Esophagus squamous epithelium (tissue), 5 donors: ENCODE measurements at regions not wholly inside any gene's neighbourhood (a gene's known extent, or its start where the extent isn't known, plus 50 kb on each side); places are given as distances from the start of the nearest gene placed in this dataset.

Source experiments
- DNase-seq: peaks from one replicate; lab custom pipeline; 2025; lab: John Stamatoyannopoulos, UW
- H3K27ac ChIP-seq, 4 donors: fragments of 200-600 bp; sonication (generic); one replicate each; pipeline ENCODE4 v1.5.1; 2016 to 2019; ENCODE audit warnings: mild to moderate bottlenecking in 1 of 4
- H3K27me3 ChIP-seq, 4 donors: fragments of 200-600 bp; sonication (generic); 1 replicate in 3 of 4; 2 replicates in 1 of 4; pipeline versions ENCODE4 v1.5.1 to v1.6.0; 2017 to 2021; ENCODE audit warnings: antibody characterized with exemption in 1 of 4
- H3K36me3 ChIP-seq, 3 donors: fragments of 200-600 bp; sonication (generic); one replicate each; pipeline ENCODE4 v1.5.1; 2016 to 2019
- H3K4me1 ChIP-seq, 3 donors: fragments of 200-600 bp; sonication (generic); one replicate each; pipeline ENCODE4 v1.5.1; 2017 to 2019
- H3K4me3 ChIP-seq, 4 donors: fragments of 200-600 bp; sonication (generic); 1 replicate in 3 of 4; 2 replicates in 1 of 4; pipeline ENCODE4 v1.5.1; 2016 to 2019; ENCODE audit warnings: mild to moderate bottlenecking in 2 of 4, moderate library complexity in 1 of 4
- H3K9me3 ChIP-seq, 3 donors: fragments of 200-600 bp; sonication (generic); one replicate each; pipeline ENCODE4 v1.5.1; 2016 to 2019
- POLR2A ChIP-seq, 4 donors: fragments of 450-650 bp; IDR thresholded peaks; one replicate each; pipeline ENCODE4 v1.6.1; 2017; ENCODE audit warnings: antibody characterized with exemption in 4 of 4, mild to moderate bottlenecking in 4 of 4, moderate library complexity in 3 of 4
- WGBS, 2 donors: methylation state at CpG; one replicate each; pipeline ENCODE4 v1.1.5; 2018; 5-methylcytosine and 5-hydroxymethylcytosine counted together
- intact Hi-C: fragments of 100-400 bp; cut with DNase I; formaldehyde crosslinking; loops from one replicate; pipeline ENCODE4 v1.15.0; 2022
- TF ChIP-seq, protein P1 (sequence below), 6 experiments: fragments of 450-650 bp in 4 of 6; fragments of 200-600 bp in 2 of 6; sonication (generic) in 2 of 6; IDR thresholded peaks; one replicate each; pipeline ENCODE4 v1.5.1; 2016 to 2019; ENCODE audit warnings: antibody characterized with exemption in 6 of 6, mild to moderate bottlenecking in 4 of 6, moderate library complexity in 4 of 6
- donor health status: DM: yes; HTN: yes; CAD: no.

- H3K4me1 ChIP-seq = peaks cover 0 to 13% (median 0%) of the 10 kb centered on the region in 3 donors
- H3K27me3 ChIP-seq = no peaks in the 10 kb centered on the region
- H3K4me3 ChIP-seq = no peak overlapping the region
- H3K9me3 ChIP-seq = no peaks in the 10 kb centered on the region
- 83 to 89% methylated on average over 6 of the region's 6 CpGs for WGBS, 2 donors
- no peak for TF ChIP-seq POLR2A (IDR thresholded peaks at IDR 0.05)
- TF ChIP-seq, protein P1, sequence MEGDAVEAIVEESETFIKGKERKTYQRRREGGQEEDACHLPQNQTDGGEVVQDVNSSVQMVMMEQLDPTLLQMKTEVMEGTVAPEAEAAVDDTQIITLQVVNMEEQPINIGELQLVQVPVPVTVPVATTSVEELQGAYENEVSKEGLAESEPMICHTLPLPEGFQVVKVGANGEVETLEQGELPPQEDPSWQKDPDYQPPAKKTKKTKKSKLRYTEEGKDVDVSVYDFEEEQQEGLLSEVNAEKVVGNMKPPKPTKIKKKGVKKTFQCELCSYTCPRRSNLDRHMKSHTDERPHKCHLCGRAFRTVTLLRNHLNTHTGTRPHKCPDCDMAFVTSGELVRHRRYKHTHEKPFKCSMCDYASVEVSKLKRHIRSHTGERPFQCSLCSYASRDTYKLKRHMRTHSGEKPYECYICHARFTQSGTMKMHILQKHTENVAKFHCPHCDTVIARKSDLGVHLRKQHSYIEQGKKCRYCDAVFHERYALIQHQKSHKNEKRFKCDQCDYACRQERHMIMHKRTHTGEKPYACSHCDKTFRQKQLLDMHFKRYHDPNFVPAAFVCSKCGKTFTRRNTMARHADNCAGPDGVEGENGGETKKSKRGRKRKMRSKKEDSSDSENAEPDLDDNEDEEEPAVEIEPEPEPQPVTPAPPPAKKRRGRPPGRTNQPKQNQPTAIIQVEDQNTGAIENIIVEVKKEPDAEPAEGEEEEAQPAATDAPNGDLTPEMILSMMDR (IDR thresholded peaks at IDR 0.05) = no peak
- no peak for DNase-seq
- intact Hi-C loops = no loop called here
- H3K27ac ChIP-seq = no peak overlapping the region
- no peaks in the 10 kb centered on the region for H3K36me3 ChIP-seq
Observed at GRCh38 chr6:3533981-3534380, 77.1 kb upstream of the SLC22A23 start.

DNA sequence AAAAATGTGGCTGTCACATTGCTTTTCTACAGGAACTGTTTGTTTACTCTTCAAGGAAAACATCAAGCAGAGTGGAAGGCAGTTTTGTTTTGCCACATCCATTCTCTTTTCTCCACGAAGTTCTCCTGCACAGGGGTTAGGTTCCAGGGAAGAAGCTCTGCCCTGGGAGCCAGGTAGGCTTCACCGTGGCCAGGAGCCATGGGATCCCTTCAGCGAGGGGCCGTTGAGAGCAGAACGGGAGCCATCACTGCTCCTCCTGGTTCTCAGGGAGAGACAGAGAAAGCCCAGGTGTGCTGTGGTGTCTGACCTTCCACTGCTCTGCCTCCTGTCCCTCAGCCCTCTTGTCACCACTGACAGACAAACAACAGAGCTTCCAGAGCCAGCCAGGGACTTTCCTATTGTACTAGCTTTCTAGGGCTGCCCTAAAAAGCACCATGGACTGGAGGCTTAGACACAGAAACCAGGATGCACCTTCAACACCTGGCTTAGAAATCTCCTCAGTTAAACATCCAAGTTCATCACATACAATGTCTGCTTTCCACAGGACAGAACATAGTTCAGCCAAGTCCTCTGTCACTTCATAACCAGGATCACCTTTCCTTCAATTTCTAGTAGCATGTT is 75.6 kb upstream of the SLC22A23 start:
- Histone ChIP-seq H3K27ac (no peak overlapping the region), H3K4me1 (peaks cover 0 to 20% (median 6%) of the 10 kb centered on the region in 3 donors), H3K9me3 (no peaks in the 10 kb centered on the region), H3K4me3 (no peak overlapping the region), H3K27me3 (no peaks in the 10 kb centered on the region), H3K36me3 (no peaks in the 10 kb centered on the region)
- WGBS, 2 donors = 29 to 50% methylated on average over 1 of the region's 5 CpGs
- TF ChIP-seq, protein P1 (IDR thresholded peaks at IDR 0.05) = no peak
- no peak for TF ChIP-seq POLR2A (IDR thresholded peaks at IDR 0.05)
- DNase-seq = no peak
- intact Hi-C loops = no loop called here

GRCh38 chr6:3531481-3531880 is 74.6 kb upstream of the SLC22A23 start:
- no peak for TF ChIP-seq POLR2A (IDR thresholded peaks at IDR 0.05)
- TF ChIP-seq, protein P1 (IDR thresholded peaks at IDR 0.05) = no peak
- peaks cover 0 to 29% (median 9%) of the 10 kb centered on the region in 3 donors for H3K4me1 ChIP-seq
- intact Hi-C loops = no loop called here
- no peak overlapping the region for H3K4me3 ChIP-seq
- no peaks in the 10 kb centered on the region for H3K36me3 ChIP-seq
- H3K27me3 ChIP-seq = no peaks in the 10 kb centered on the region
- DNase-seq = no peak
- H3K9me3 ChIP-seq = no peaks in the 10 kb centered on the region
- 88 to 89% methylated on average over 7 of the region's 7 CpGs for WGBS, 2 donors
- no peak overlapping the region for H3K27ac ChIP-seq

- H3K27ac ChIP-seq = no peak overlapping the region
- peaks cover 0 to 30% (median 12%) of the 10 kb centered on the region in 3 donors for H3K4me1 ChIP-seq
- H3K4me3 ChIP-seq = no peak overlapping the region
- H3K36me3 ChIP-seq = no peaks in the 10 kb centered on the region
- H3K27me3 ChIP-seq = no peaks in the 10 kb centered on the region
- DNase-seq = no peak
- 81 to 87% methylated on average over 10 of the region's 10 CpGs for WGBS, 2 donors
- no peak for TF ChIP-seq POLR2A (IDR thresholded peaks at IDR 0.05)
- TF ChIP-seq, protein P1 (IDR thresholded peaks at IDR 0.05) = no peak
- intact Hi-C loops = no loop called here
- no peaks in the 10 kb centered on the region for H3K9me3 ChIP-seq
Observed at GRCh38 chr6:3530515-3530914, 73.7 kb upstream of the SLC22A23 start.

GRCh38 chr6:3529721-3530120 is 72.9 kb upstream of the SLC22A23 start:
- 80 to 83% methylated on average over 3 of the region's 3 CpGs for WGBS, 2 donors
- intact Hi-C loops = no loop called here
- no peak for TF ChIP-seq POLR2A (IDR thresholded peaks at IDR 0.05)
- TF ChIP-seq, protein P1 (IDR thresholded peaks at IDR 0.05) = no peak

More at GRCh38 chr6:3529721-3530120, 72.9 kb upstream of the SLC22A23 start:
- DNase-seq = no peak
- no peaks in the 10 kb centered on the region for H3K36me3 ChIP-seq
- no peak overlapping the region for H3K4me3 ChIP-seq
- H3K9me3 ChIP-seq = no peaks in the 10 kb centered on the region
- no peak overlapping the region for H3K27ac ChIP-seq
- no peaks in the 10 kb centered on the region for H3K27me3 ChIP-seq
- H3K4me1 ChIP-seq = peaks cover 0 to 29% (median 12%) of the 10 kb centered on the region in 3 donors
